GM19468 (cell line): ENCODE measurements at regions not wholly inside any gene's neighbourhood (a gene's known extent, or its start where the extent isn't known, plus 50 kb on each side); places are given as distances from the start of the nearest gene placed in this dataset.

ENCODE experiments used
- ATAC-seq: cut with Tn5 transposase; IDR thresholded peaks from one replicate; pipeline ENCODE4 v1.9.1; 2021; ENCODE audit warnings: mild to moderate bottlenecking, moderate library complexity, moderate number of reproducible peaks; ENCODE audit not compliant: unreplicated experiment; ENCODE audit errors: extremely low read depth

- no peak for ATAC-seq
These were observed 187.0 kb downstream of the ETS2 start for GRCh38 chr21:38992737-38993136.

GRCh38 chr21:38990424-38990794 is 184.7 kb downstream of the ETS2 start:
- ATAC-seq: no peak

GRCh38 chr21:38989745-38990423 is 184.2 kb downstream of the ETS2 start:
- ATAC-seq: no peak

- ATAC-seq: no peak
These were observed 183.6 kb downstream of the ETS2 start for GRCh38 chr21:38989379-38989744.

- ATAC-seq: no peak
These were observed 183.0 kb downstream of the ETS2 start for GRCh38 chr21:38988509-38989378.

- no peak for ATAC-seq
These were observed 182.1 kb downstream of the ETS2 start for GRCh38 chr21:38987633-38988508.

- no peak for ATAC-seq
These were observed 181.3 kb downstream of the ETS2 start for GRCh38 chr21:38986806-38987632.

- no peak for ATAC-seq
These were observed 180.7 kb downstream of the ETS2 start for GRCh38 chr21:38986406-38986805.

- no peak for ATAC-seq
These were observed 180.0 kb downstream of the ETS2 start for GRCh38 chr21:38985568-38986378.

GRCh38 chr21:38984982-38985567 is 179.3 kb downstream of the ETS2 start:
- no peak for ATAC-seq

GRCh38 chr21:38984568-38984967 is 178.8 kb downstream of the ETS2 start:
- ATAC-seq: no peak

GRCh38 chr21:38983560-38983959 is 177.8 kb downstream of the ETS2 start:
- ATAC-seq: no peak

GRCh38 chr21:38982804-38983203 is 177.1 kb downstream of the ETS2 start:
- no peak for ATAC-seq

- no peak for ATAC-seq
These were observed 176.4 kb downstream of the ETS2 start for GRCh38 chr21:38982096-38982495.

GRCh38 chr21:38980416-38981313 is 174.9 kb downstream of the ETS2 start:
- no peak for ATAC-seq

- no peak for ATAC-seq
These were observed 173.8 kb downstream of the ETS2 start for GRCh38 chr21:38979271-38980121.

- ATAC-seq: no peak
These were observed 171.2 kb downstream of the ETS2 start for GRCh38 chr21:38976900-38977299.
